Epithelial cell of esophagus (primary cell): ENCODE measurements at regions not wholly inside any gene's neighbourhood (a gene's known extent, or its start where the extent isn't known, plus 50 kb on each side); places are given as distances from the start of the nearest gene placed in this dataset.

Source experiments
- DNase-seq: peaks from one replicate; pipeline ENCODE4 v3.0.0; 2010; ENCODE audit warnings: low read depth
- H3K4me3 ChIP-seq: 2 replicates; pipeline ENCODE4 v1.5.1; 2011; ENCODE audit warnings: mild to moderate bottlenecking, low read length, control low read depth
- CTCF ChIP-seq: IDR thresholded peaks from 2 replicates; pipeline ENCODE4 v1.5.1; 2011; ENCODE audit warnings: low read depth, mild to moderate bottlenecking, low read length, control low read depth, inconsistent platforms; ENCODE audit not compliant: insufficient read depth; ENCODE audit errors: missing control alignments

GRCh38 chr14:38098074-38098836 is 109.4 kb upstream of the SSTR1 start:
- peak; percentile 27 for DNase-seq
- no peak overlapping the region for H3K4me3 ChIP-seq
- no peak for TF ChIP-seq CTCF

GRCh38 chr14:38101679-38102078 is 106.0 kb upstream of the SSTR1 start:
- no peak for TF ChIP-seq CTCF
- no peak overlapping the region for H3K4me3 ChIP-seq
- DNase-seq = no peak

DNA sequence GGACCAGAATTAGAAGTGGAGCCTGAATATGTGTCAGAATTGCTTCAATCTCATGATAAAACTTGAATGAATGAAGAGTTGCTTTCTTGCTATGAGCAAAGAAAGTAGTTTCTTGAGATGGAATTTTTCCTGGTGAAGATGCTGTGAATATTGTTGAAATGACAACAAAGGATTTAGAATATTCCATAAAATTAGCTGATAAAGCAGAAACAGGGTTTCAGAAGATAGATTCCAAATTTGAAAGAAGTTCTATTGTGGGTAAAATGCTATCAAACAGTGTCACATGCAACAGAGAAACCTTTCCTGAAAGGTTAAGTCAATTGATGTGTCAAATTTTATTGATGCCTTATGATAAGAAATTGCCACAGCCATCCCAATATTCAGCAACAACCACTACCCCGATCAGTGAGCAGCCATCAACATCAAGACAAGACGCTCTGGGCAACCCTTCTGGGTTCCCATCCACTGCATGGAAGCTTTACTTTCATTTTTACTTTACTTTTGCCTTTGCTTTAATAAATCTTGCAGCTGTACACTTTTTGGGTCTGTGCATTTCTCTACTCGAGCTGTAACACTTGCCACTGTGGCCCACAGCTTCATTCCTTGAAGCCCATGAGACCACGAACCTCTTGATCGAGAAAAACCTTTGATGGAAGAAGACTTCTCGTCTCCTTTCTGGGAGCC is 104.0 kb upstream of the SSTR1 start:
- no peak for TF ChIP-seq CTCF
- H3K4me3 ChIP-seq = no peak overlapping the region
- no peak for DNase-seq

DNA sequence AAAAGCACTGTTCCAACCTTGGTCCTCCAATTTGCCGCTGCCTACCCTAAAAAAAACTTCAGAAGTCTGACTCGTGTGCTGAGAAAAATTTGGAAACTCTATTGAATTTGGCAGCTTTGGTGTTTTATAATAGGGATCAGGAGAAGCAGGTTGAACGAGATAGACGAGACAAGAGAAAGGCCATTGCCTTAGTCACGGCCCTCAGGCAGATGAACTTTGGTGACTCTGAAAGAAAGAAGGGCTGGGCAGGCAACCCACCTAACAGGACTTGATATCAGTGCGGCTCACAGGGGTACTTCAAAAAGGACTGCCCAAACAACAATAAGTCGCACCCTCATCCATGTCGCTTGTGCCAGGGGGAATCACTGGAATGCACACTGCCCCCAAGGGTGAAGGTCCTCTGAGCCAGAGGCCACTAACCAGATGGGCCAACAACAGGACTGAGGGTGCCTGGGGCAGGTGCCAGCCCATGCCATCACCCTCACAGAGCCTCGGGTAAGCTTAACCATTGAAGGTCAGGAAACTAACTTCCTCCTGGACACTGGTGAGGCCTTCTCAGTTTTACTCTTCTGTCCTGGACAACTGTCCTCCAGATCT is 102.5 kb upstream of the SSTR1 start:
- peak; percentile 2 for DNase-seq
- H3K4me3 ChIP-seq = no peak overlapping the region
- no peak for TF ChIP-seq CTCF

DNA sequence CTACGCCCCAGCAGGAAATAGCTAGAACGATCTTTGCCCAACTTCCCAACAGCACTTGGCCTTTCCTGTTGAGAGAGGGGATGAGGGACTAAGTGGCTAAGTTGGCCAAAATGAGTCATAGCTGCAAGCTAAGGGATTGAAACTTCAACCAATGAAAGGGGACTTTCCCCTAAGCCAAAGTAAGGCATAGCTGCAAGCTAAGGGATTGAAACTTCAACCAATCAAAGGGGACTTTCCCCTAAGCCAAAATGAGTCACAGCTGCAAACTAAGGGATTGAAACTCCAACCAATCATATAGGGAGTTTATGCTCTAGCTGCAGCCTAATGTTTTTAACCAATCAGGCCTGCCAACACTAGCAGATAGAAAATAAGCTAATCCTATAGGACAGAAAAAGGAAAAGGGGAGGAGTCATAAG is 100.5 kb upstream of the SSTR1 start:
- H3K4me3 ChIP-seq = no peak overlapping the region
- no peak for TF ChIP-seq CTCF
- DNase-seq = no peak

- H3K4me3 ChIP-seq = no peak overlapping the region
- TF ChIP-seq CTCF = no peak
- DNase-seq = no peak
These were observed 99.0 kb upstream of the SSTR1 start for GRCh38 chr14:38108681-38109080.
